ENCODE measurements at regions not wholly inside any gene's neighbourhood (a gene's known extent, or its start where the extent isn't known, plus 50 kb on each side); places are given as distances from the start of the nearest gene placed in this dataset.

GRCh38 chr9:109923471-109923760 is 143.4 kb downstream of the PALM2AKAP2 start:
- TF ChIP-seq CTCF (IDR thresholded peaks at IDR 0.05) (peak in 1 of 4 experiments; percentile 9), POLR2AphosphoS5 (IDR thresholded peaks at IDR 0.05) (peak; percentile 65)
